CD14-positive monocyte (primary cell): ENCODE measurements at regions not wholly inside any gene's neighbourhood (a gene's known extent, or its start where the extent isn't known, plus 50 kb on each side); places are given as distances from the start of the nearest gene placed in this dataset.
A peak's percentile ranks its signal among the peaks of the same experiment; 100 is the strongest.

Source experiments
- DNase-seq, 3 donors: peaks; one replicate each; pipeline ENCODE4 v3.0.0-alpha.2; 2011 to 2022
- H2AFZ ChIP-seq: 2 replicates; pipeline ENCODE4 v1.6.0; 2012; ENCODE audit warnings: mild to moderate bottlenecking, low read depth, low read length, inconsistent platforms; ENCODE audit not compliant: insufficient read depth, poor library complexity, severe bottlenecking
- H3K27ac ChIP-seq, 2 donors: 1 replicate in 1 of 2; 2 replicates in 1 of 2; pipeline ENCODE4 v1.5.1; 2012 to 2013; ENCODE audit warnings: low read length in 2 of 2, control low read depth in 1 of 2, inconsistent platforms in 1 of 2, low read depth in 1 of 2, mild to moderate bottlenecking in 1 of 2
- H3K27me3 ChIP-seq, 2 donors: one replicate each; pipeline versions ENCODE4 v1.6.0 to v1.6.1; 2011 to 2013; ENCODE audit warnings: low read length in 2 of 2; ENCODE audit not compliant: control insufficient read depth in 2 of 2, insufficient read depth in 2 of 2
- H3K36me3 ChIP-seq, 2 donors: replicated peaks in 1 of 2; 1 replicate in 1 of 2; 2 replicates in 1 of 2; pipeline versions ENCODE4 v1.5.1 to v1.6.1; 2012 to 2013; ENCODE audit warnings: low read length in 2 of 2, control low read depth in 1 of 2, inconsistent platforms in 1 of 2, mild to moderate bottlenecking in 1 of 2; ENCODE audit not compliant: insufficient read depth in 2 of 2, control insufficient read depth in 1 of 2
- H3K4me1 ChIP-seq, 2 donors: 1 replicate in 1 of 2; 2 replicates in 1 of 2; pipeline versions ENCODE4 v1.5.1 to v1.6.1; 2012 to 2013; ENCODE audit warnings: low read length in 2 of 2, control low read depth in 1 of 2, inconsistent platforms in 1 of 2, mild to moderate bottlenecking in 1 of 2, moderate library complexity in 1 of 2; ENCODE audit not compliant: insufficient read depth in 2 of 2, control insufficient read depth in 1 of 2
- H3K4me2 ChIP-seq: replicated peaks from 2 replicates; pipeline ENCODE3; 2012; ENCODE audit warnings: low read length, moderate library complexity, mild to moderate bottlenecking; ENCODE audit not compliant: poor library complexity, severe bottlenecking; ENCODE audit errors: extremely low read depth
- H3K4me3 ChIP-seq, 3 experiments: fragments of 200-600 bp in 1 of 3; sonication (generic) in 1 of 3; replicated peaks in 1 of 3; 1 replicate in 2 of 3; 2 replicates in 1 of 3; pipeline ENCODE4 v1.5.1; 2011 to 2013; ENCODE audit warnings: low read length in 3 of 3, mild to moderate bottlenecking in 3 of 3, control low read depth in 2 of 3, low read depth in 2 of 3, inconsistent platforms in 1 of 3, moderate library complexity in 1 of 3
- H3K79me2 ChIP-seq: 2 replicates; pipeline ENCODE4 v1.6.0; 2012; ENCODE audit warnings: mild to moderate bottlenecking, control low read depth, inconsistent platforms, low read length, moderate library complexity; ENCODE audit not compliant: insufficient read depth
- H3K9ac ChIP-seq: 2 replicates; pipeline ENCODE4 v1.6.0; 2017; ENCODE audit warnings: low read length, mild to moderate bottlenecking; ENCODE audit not compliant: insufficient read depth, poor library complexity, severe bottlenecking
- H3K9me3 ChIP-seq, 2 donors: replicated peaks in 1 of 2; 1 replicate in 1 of 2; 2 replicates in 1 of 2; pipeline versions ENCODE4 v1.5.1 to v1.6.1; 2012 to 2013; ENCODE audit warnings: low read length in 2 of 2, control low read depth in 1 of 2; ENCODE audit not compliant: control insufficient read depth in 1 of 2, insufficient read depth in 1 of 2
- H4K20me1 ChIP-seq: 2 replicates; pipeline ENCODE4 v1.6.0; 2012; ENCODE audit warnings: mild to moderate bottlenecking, low read length, control low read depth, moderate library complexity; ENCODE audit not compliant: insufficient read depth
- H3K27ac Mint-ChIP-seq, 7 donors: one replicate each; pipeline ENCODE4 v1.8.0; 2020; ENCODE audit warnings: mild to moderate bottlenecking in 7 of 7, mixed read lengths in 7 of 7, moderate library complexity in 6 of 7, inconsistent platforms in 2 of 7
- H3K27me3 Mint-ChIP-seq, 3 donors: one replicate each; pipeline ENCODE4 v1.8.0; 2021 to 2022; ENCODE audit warnings: low read depth in 3 of 3, mild to moderate bottlenecking in 3 of 3, mixed read lengths in 3 of 3, moderate library complexity in 3 of 3, inconsistent platforms in 1 of 3
- H3K36me3 Mint-ChIP-seq, 2 donors: one replicate each; pipeline ENCODE4 v1.8.0; 2020; ENCODE audit warnings: mixed read lengths in 2 of 2, inconsistent platforms in 1 of 2, mild to moderate bottlenecking in 1 of 2
- H3K4me1 Mint-ChIP-seq: one replicate; pipeline ENCODE4 v1.8.0; 2020; ENCODE audit warnings: mild to moderate bottlenecking, mixed read lengths
- H3K4me3 Mint-ChIP-seq, 2 donors: one replicate each; pipeline ENCODE4 v1.8.0; 2020; ENCODE audit warnings: mild to moderate bottlenecking in 2 of 2, mixed read lengths in 2 of 2, moderate library complexity in 1 of 2
- H3K9me3 Mint-ChIP-seq, 7 donors: one replicate each; pipeline ENCODE4 v1.8.0; 2020 to 2022; ENCODE audit warnings: mixed read lengths in 7 of 7, mild to moderate bottlenecking in 6 of 7, moderate library complexity in 6 of 7, inconsistent platforms in 2 of 7
- CTCF ChIP-seq: fragments of 200-600 bp; IDR thresholded peaks from one replicate; pipeline ENCODE4 v1.8.0; 2022; ENCODE audit warnings: antibody characterized with exemption, mild to moderate bottlenecking
- WGBS: methylation state at CpG from one replicate; pipeline ENCODE4 v1.1.5; 2013; ENCODE audit warnings: missing lambda C conversion rate; ENCODE audit not compliant: insufficient coverage; 5-methylcytosine and 5-hydroxymethylcytosine counted together
- intact Hi-C, 2 donors: fragments of 100-400 bp; cut with micrococcal nuclease; formaldehyde crosslinking; loops; one replicate each; pipeline versions ENCODE4 v1.15.0 to v1.15.1; 2023

GRCh38 chrX:34528081-34528480 lies 129.0 kb downstream of the TMEM47 start:
- Mint-ChIP-seq H3K9me3 (no peaks in the 10 kb centered on the region), H3K4me1 (no peaks in the 10 kb centered on the region), H3K27ac (peak overlapping the region in 1 of 7 donors; percentile 31), H3K36me3 (no peaks in the 10 kb centered on the region), H3K4me3 (no peak overlapping the region), H3K27me3 (no peaks in the 10 kb centered on the region)
- Histone ChIP-seq H3K79me2 (no peaks in the 10 kb centered on the region), H3K4me3 (no peak overlapping the region), H3K36me3 (no peaks in the 10 kb centered on the region), H4K20me1 (no peaks in the 10 kb centered on the region), H3K9ac (no peak overlapping the region), H3K27ac (no peak overlapping the region), H3K4me2 (no peak overlapping the region), H2AFZ (no peak overlapping the region), H3K9me3 (no peaks in the 10 kb centered on the region), H3K4me1 (no peaks in the 10 kb centered on the region), H3K27me3 (no peaks in the 10 kb centered on the region)
- DNase-seq: no peak
- no peak for TF ChIP-seq CTCF
- intact Hi-C loops: no loop called here

DNA sequence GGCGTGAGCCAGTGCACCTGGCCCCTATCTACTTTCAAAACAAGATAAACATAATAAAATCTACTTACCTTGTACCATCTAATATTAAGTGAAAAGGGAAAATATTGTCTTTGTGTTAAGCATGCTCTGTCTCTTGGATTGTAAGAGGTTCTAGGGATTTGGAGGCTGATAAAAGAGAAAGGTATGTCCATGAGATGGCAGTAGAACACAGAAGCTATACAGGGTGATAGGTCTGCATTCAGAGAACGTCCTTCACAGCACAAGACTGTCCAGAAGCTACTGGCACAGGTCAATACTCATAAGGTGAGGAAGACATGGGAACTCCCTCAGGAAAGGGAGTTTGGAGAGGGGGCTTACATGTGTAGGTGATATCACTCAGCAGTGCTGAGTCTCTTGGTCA lies 135.5 kb downstream of the TMEM47 start:
- Histone ChIP-seq H3K27me3 (no peaks in the 10 kb centered on the region), H3K9me3 (no peaks in the 10 kb centered on the region), H3K36me3 (no peaks in the 10 kb centered on the region), H4K20me1 (no peaks in the 10 kb centered on the region), H2AFZ (no peak overlapping the region), H3K4me1 (no peaks in the 10 kb centered on the region), H3K4me3 (no peak overlapping the region), H3K79me2 (no peaks in the 10 kb centered on the region), H3K9ac (no peak overlapping the region), H3K4me2 (no peak overlapping the region), H3K27ac (no peak overlapping the region)
- intact Hi-C loops: no loop called here
- no peak overlapping the region for H3K4me3 Mint-ChIP-seq
- H3K27me3 Mint-ChIP-seq: peaks cover 0 to 2% (median 0%) of the 10 kb centered on the region in 3 donors
- H3K4me1 Mint-ChIP-seq: no peaks in the 10 kb centered on the region
- no CpG with 5 or more reads among the region's 2 CpGs for WGBS
- no peaks in the 10 kb centered on the region for H3K36me3 Mint-ChIP-seq
- no peaks in the 10 kb centered on the region for H3K9me3 Mint-ChIP-seq
- DNase-seq: no peak
- no peak overlapping the region for H3K27ac Mint-ChIP-seq
- TF ChIP-seq CTCF: no peak
